ENCODE measurements at regions not wholly inside any gene's neighbourhood (a gene's known extent, or its start where the extent isn't known, plus 50 kb on each side); places are given as distances from the start of the nearest gene placed in this dataset.

GRCh38 chr3:43953814-43954692, 263.3 kb downstream of the ABHD5 start:
- Mint-ChIP-seq H3K27me3 (peaks cover 5 to 24% of the 10 kb centered on the region in 2 donors), H3K9me3 (no peaks in the 10 kb centered on the region), H3K4me3 (no peak overlapping the region), H3K36me3 (no peaks in the 10 kb centered on the region), H3K27ac (no peak overlapping the region), H3K4me1 (no peaks in the 10 kb centered on the region)
- H3K9me3 ChIP-seq (ENCODE audit: low read length) = no peaks in the 10 kb centered on the region
- no peak overlapping the region for H3K27ac ChIP-seq (ENCODE audit: low read depth, low read length)
- no peaks in the 10 kb centered on the region for H3K27me3 ChIP-seq (ENCODE audit: insufficient read depth, low read length, poor library complexity, severe bottlenecking)
- peaks cover 4% of the 10 kb centered on the region for H3K4me1 ChIP-seq (ENCODE audit: insufficient read depth, low read length)
- CTCF ChIA-PET = no interaction called here
- no peaks in the 10 kb centered on the region for H3K36me3 ChIP-seq (ENCODE audit: insufficient read depth, low read length)
- H3K4me3 ChIP-seq (ENCODE audit: low read length) = no peak overlapping the region
- POLR2A ChIA-PET = no interaction called here
- DNase-seq = no peak

- H3K4me3 ChIP-seq (ENCODE audit: low read length) = no peak overlapping the region
- no peaks in the 10 kb centered on the region for H3K4me1 ChIP-seq (ENCODE audit: insufficient read depth, low read length)
- Mint-ChIP-seq H3K9me3 (no peaks in the 10 kb centered on the region), H3K36me3 (no peaks in the 10 kb centered on the region), H3K4me1 (no peaks in the 10 kb centered on the region), H3K4me3 (no peak overlapping the region), H3K27ac (no peak overlapping the region), H3K27me3 (peaks cover 9 to 18% of the 10 kb centered on the region in 2 donors)
- no peaks in the 10 kb centered on the region for H3K9me3 ChIP-seq (ENCODE audit: low read length)
- H3K27ac ChIP-seq (ENCODE audit: low read depth, low read length) = no peak overlapping the region
- CTCF ChIA-PET = no interaction called here
- no peaks in the 10 kb centered on the region for H3K36me3 ChIP-seq (ENCODE audit: insufficient read depth, low read length)
- H3K27me3 ChIP-seq (ENCODE audit: insufficient read depth, low read length, poor library complexity, severe bottlenecking) = no peaks in the 10 kb centered on the region
- DNase-seq = no peak
- POLR2A ChIA-PET = no interaction called here
These were observed 266.2 kb downstream of the ABHD5 start for GRCh38 chr3:43956945-43957344.

- Mint-ChIP-seq H3K4me3 (no peak overlapping the region), H3K27ac (no peak overlapping the region), H3K9me3 (no peaks in the 10 kb centered on the region), H3K36me3 (no peaks in the 10 kb centered on the region), H3K27me3 (peaks cover 11 to 17% of the 10 kb centered on the region in 2 donors), H3K4me1 (no peaks in the 10 kb centered on the region)
- Histone ChIP-seq H3K9me3 (ENCODE audit: low read length) (no peaks in the 10 kb centered on the region), H3K36me3 (ENCODE audit: insufficient read depth, low read length) (no peaks in the 10 kb centered on the region), H3K27ac (ENCODE audit: low read depth, low read length) (no peak overlapping the region), H3K4me1 (ENCODE audit: insufficient read depth, low read length) (no peaks in the 10 kb centered on the region), H3K27me3 (ENCODE audit: insufficient read depth, low read length, poor library complexity, severe bottlenecking) (no peaks in the 10 kb centered on the region), H3K4me3 (ENCODE audit: low read length) (no peak overlapping the region)
- no peak for DNase-seq
- ChIA-PET POLR2A (no interaction called here), CTCF (no interaction called here)
These were observed 266.8 kb downstream of the ABHD5 start for GRCh38 chr3:43957553-43957952.

GRCh38 chr3:43958005-43958770, 267.4 kb downstream of the ABHD5 start:
- Histone ChIP-seq H3K4me1 (ENCODE audit: insufficient read depth, low read length) (no peaks in the 10 kb centered on the region), H3K36me3 (ENCODE audit: insufficient read depth, low read length) (no peaks in the 10 kb centered on the region), H3K9me3 (ENCODE audit: low read length) (no peaks in the 10 kb centered on the region), H3K27me3 (ENCODE audit: insufficient read depth, low read length, poor library complexity, severe bottlenecking) (no peaks in the 10 kb centered on the region), H3K27ac (ENCODE audit: low read depth, low read length) (no peak overlapping the region), H3K4me3 (ENCODE audit: low read length) (no peak overlapping the region)
- Mint-ChIP-seq H3K4me1 (no peaks in the 10 kb centered on the region), H3K27me3 (peaks cover 10 to 16% of the 10 kb centered on the region in 2 donors), H3K36me3 (no peaks in the 10 kb centered on the region), H3K27ac (no peak overlapping the region), H3K9me3 (no peaks in the 10 kb centered on the region), H3K4me3 (no peak overlapping the region)
- ChIA-PET POLR2A (no interaction called here), CTCF (no interaction called here)
- DNase-seq = no peak

GRCh38 chr3:43958973-43959372, 268.2 kb downstream of the ABHD5 start:
- Histone ChIP-seq H3K4me1 (ENCODE audit: insufficient read depth, low read length) (no peaks in the 10 kb centered on the region), H3K27me3 (ENCODE audit: insufficient read depth, low read length, poor library complexity, severe bottlenecking) (no peaks in the 10 kb centered on the region), H3K9me3 (ENCODE audit: low read length) (no peaks in the 10 kb centered on the region), H3K36me3 (ENCODE audit: insufficient read depth, low read length) (no peaks in the 10 kb centered on the region), H3K4me3 (ENCODE audit: low read length) (no peak overlapping the region), H3K27ac (ENCODE audit: low read depth, low read length) (no peak overlapping the region)
- Mint-ChIP-seq H3K27ac (no peak overlapping the region), H3K36me3 (no peaks in the 10 kb centered on the region), H3K9me3 (no peaks in the 10 kb centered on the region), H3K27me3 (peaks cover 7 to 17% of the 10 kb centered on the region in 2 donors), H3K4me3 (no peak overlapping the region), H3K4me1 (no peaks in the 10 kb centered on the region)
- POLR2A ChIA-PET = no interaction called here
- no peak for DNase-seq
- CTCF ChIA-PET = no interaction called here

- no peak overlapping the region for H3K4me3 Mint-ChIP-seq
- Histone ChIP-seq H3K4me3 (ENCODE audit: low read length) (no peak overlapping the region), H3K36me3 (ENCODE audit: insufficient read depth, low read length) (no peaks in the 10 kb centered on the region), H3K4me1 (ENCODE audit: insufficient read depth, low read length) (no peaks in the 10 kb centered on the region), H3K27me3 (ENCODE audit: insufficient read depth, low read length, poor library complexity, severe bottlenecking) (no peaks in the 10 kb centered on the region), H3K27ac (ENCODE audit: low read depth, low read length) (no peak overlapping the region), H3K9me3 (ENCODE audit: low read length) (no peaks in the 10 kb centered on the region)
- ChIA-PET POLR2A (no interaction called here), CTCF (no interaction called here)
- peaks cover 7 to 19% of the 10 kb centered on the region in 2 donors for H3K27me3 Mint-ChIP-seq
- no peaks in the 10 kb centered on the region for H3K4me1 Mint-ChIP-seq
- H3K36me3 Mint-ChIP-seq = no peaks in the 10 kb centered on the region
- DNase-seq = no peak
- H3K9me3 Mint-ChIP-seq = no peaks in the 10 kb centered on the region
- H3K27ac Mint-ChIP-seq = no peak overlapping the region
These were observed 269.0 kb downstream of the ABHD5 start for GRCh38 chr3:43959498-43960447.

GRCh38 chr3:43960448-43960840, 269.7 kb downstream of the ABHD5 start:
- no peaks in the 10 kb centered on the region for H3K4me1 ChIP-seq (ENCODE audit: insufficient read depth, low read length)
- Mint-ChIP-seq H3K4me1 (no peaks in the 10 kb centered on the region), H3K36me3 (no peaks in the 10 kb centered on the region), H3K4me3 (no peak overlapping the region), H3K9me3 (no peaks in the 10 kb centered on the region), H3K27me3 (peaks cover 7 to 24% of the 10 kb centered on the region in 2 donors), H3K27ac (no peak overlapping the region)
- H3K9me3 ChIP-seq (ENCODE audit: low read length) = no peaks in the 10 kb centered on the region
- ChIA-PET POLR2A (no interaction called here), CTCF (no interaction called here)
- H3K36me3 ChIP-seq (ENCODE audit: insufficient read depth, low read length) = no peaks in the 10 kb centered on the region
- H3K27ac ChIP-seq (ENCODE audit: low read depth, low read length) = no peak overlapping the region
- H3K27me3 ChIP-seq (ENCODE audit: insufficient read depth, low read length, poor library complexity, severe bottlenecking) = no peaks in the 10 kb centered on the region
- no peak overlapping the region for H3K4me3 ChIP-seq (ENCODE audit: low read length)
- no peak for DNase-seq

GRCh38 chr3:43962043-43962442, 271.3 kb downstream of the ABHD5 start:
- POLR2A ChIA-PET = no interaction called here
- no peaks in the 10 kb centered on the region for H3K36me3 ChIP-seq (ENCODE audit: insufficient read depth, low read length)
- Mint-ChIP-seq H3K4me1 (no peaks in the 10 kb centered on the region), H3K27me3 (peaks cover 8 to 35% of the 10 kb centered on the region in 2 donors), H3K9me3 (no peaks in the 10 kb centered on the region), H3K36me3 (no peaks in the 10 kb centered on the region), H3K27ac (no peak overlapping the region), H3K4me3 (no peak overlapping the region)
- H3K4me1 ChIP-seq (ENCODE audit: insufficient read depth, low read length) = no peaks in the 10 kb centered on the region
- H3K27ac ChIP-seq (ENCODE audit: low read depth, low read length) = no peak overlapping the region
- DNase-seq = no peak
- no peak overlapping the region for H3K4me3 ChIP-seq (ENCODE audit: low read length)
- CTCF ChIA-PET = no interaction called here
- no peaks in the 10 kb centered on the region for H3K9me3 ChIP-seq (ENCODE audit: low read length)
- H3K27me3 ChIP-seq (ENCODE audit: insufficient read depth, low read length, poor library complexity, severe bottlenecking) = no peaks in the 10 kb centered on the region
